ENCODE measurements at regions not wholly inside any gene's neighbourhood (a gene's known extent, or its start where the extent isn't known, plus 50 kb on each side); places are given as distances from the start of the nearest gene placed in this dataset.

DNA sequence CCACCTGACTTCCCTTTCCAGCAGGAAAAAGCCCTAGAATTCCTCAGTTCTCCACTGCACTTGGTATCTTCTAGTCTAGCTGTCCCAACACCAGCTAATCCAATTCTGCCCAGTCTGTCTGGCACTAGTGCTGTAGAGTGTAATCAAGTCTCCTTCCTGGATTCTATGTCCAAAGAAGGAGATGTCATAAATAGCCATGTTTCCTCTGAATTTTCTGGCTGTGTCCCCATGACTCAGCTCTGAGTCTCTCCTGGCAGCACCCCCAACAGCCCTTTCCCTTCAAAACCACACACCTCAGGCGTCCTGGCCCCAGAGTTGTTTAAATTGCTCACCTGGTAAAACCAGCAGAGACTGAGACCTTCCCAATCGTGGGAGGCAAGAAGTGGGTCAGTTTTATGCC is 197.2 kb downstream of the GRXCR1 start:
- TF ChIP-seq FOXM1 (IDR thresholded peaks at IDR 0.05; ENCODE audit: borderline replicate concordance) = no peak
- no peak for TF ChIP-seq ZNF384 (IDR thresholded peaks at IDR 0.05)
- no peak for TF ChIP-seq SP1 (IDR thresholded peaks at IDR 0.05)
- TF ChIP-seq CTBP1 (IDR thresholded peaks at IDR 0.05; ENCODE audit: borderline replicate concordance) = no peak
- no peak for TF ChIP-seq BHLHE40 (IDR thresholded peaks at IDR 0.05; ENCODE audit: borderline replicate concordance)
- no peak for TF ChIP-seq HDGF (IDR thresholded peaks at IDR 0.05; ENCODE audit: borderline replicate concordance)
- TF ChIP-seq, protein P1, sequence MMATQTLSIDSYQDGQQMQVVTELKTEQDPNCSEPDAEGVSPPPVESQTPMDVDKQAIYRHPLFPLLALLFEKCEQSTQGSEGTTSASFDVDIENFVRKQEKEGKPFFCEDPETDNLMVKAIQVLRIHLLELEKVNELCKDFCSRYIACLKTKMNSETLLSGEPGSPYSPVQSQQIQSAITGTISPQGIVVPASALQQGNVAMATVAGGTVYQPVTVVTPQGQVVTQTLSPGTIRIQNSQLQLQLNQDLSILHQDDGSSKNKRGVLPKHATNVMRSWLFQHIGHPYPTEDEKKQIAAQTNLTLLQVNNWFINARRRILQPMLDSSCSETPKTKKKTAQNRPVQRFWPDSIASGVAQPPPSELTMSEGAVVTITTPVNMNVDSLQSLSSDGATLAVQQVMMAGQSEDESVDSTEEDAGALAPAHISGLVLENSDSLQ (IDR thresholded peaks at IDR 0.05) = no peak

All from HEK293T (cell line).